Activated naive CD4-positive, alpha-beta T cell treated with anti-CD3 and anti-CD28 coated beads, Interleukin-2, amount 10 ng/mL, durations not matched to agents 7 days and 5 days (primary cell): ENCODE measurements at regions not wholly inside any gene's neighbourhood (a gene's known extent, or its start where the extent isn't known, plus 50 kb on each side); places are given as distances from the start of the nearest gene placed in this dataset.
"Not testable (repeated sequence)": the region's sequence is repeated elsewhere in the genome, so short reads cannot be mapped to it uniquely, and the experiment has no call there.

Experiments used
- CTCF ChIA-PET: fragments of 350-600 bp; sonication (Branson Sonifier 250); formaldehyde crosslinking; loops from one replicate; lab custom pipeline; 2021; ENCODE audit warnings: antibody characterized with exemption; lab: Charles Lee
- DNase-seq: peaks from one replicate; pipeline ENCODE4 v3.0.0-alpha.2; 2020
- H3K27ac Mint-ChIP-seq: one replicate; pipeline ENCODE4 v1.8.0; 2021; ENCODE audit warnings: mild to moderate bottlenecking, moderate library complexity, mixed read lengths
- H3K27me3 Mint-ChIP-seq: one replicate; pipeline ENCODE4 v1.8.0; 2021; ENCODE audit warnings: mild to moderate bottlenecking, mixed read lengths
- H3K36me3 Mint-ChIP-seq: one replicate; pipeline ENCODE4 v1.8.0; 2021; ENCODE audit warnings: mixed read lengths
- H3K4me1 Mint-ChIP-seq: one replicate; pipeline ENCODE4 v1.8.0; 2021; ENCODE audit warnings: mixed read lengths
- H3K4me3 Mint-ChIP-seq: one replicate; pipeline ENCODE4 v1.8.0; 2021; ENCODE audit warnings: mild to moderate bottlenecking, moderate library complexity, mixed read lengths
- H3K9me3 Mint-ChIP-seq: one replicate; pipeline ENCODE4 v1.8.0; 2021; ENCODE audit warnings: mixed read lengths

DNA sequence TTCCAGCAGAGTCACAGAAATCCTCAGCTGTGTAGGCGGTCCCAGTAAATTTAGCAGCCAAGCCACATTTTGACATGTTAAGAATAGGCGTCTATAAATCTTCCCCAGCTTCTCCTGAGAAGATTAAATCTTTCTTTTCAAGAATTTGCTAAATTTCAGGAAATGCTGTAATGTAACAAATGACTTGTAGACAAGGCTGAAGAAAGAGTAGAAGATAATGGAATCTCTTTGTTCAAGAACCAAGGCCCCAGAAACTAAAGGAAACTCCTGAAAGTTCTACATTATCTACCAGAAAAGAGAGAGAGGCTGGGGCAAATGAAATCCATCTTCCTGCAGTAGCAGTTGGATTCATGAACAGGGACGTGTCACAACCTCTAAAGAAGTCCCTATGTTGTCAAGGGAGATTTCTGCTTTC, 760.3 kb downstream of the NOVA1 start:
- Mint-ChIP-seq H3K4me3 (no peak overlapping the region), H3K36me3 (no peaks in the 10 kb centered on the region), H3K4me1 (no peaks in the 10 kb centered on the region), H3K9me3 (peaks cover 11% of the 10 kb centered on the region), H3K27ac (no peak overlapping the region), H3K27me3 (no peaks in the 10 kb centered on the region)
- CTCF ChIA-PET, result no interaction called here
- no peak for DNase-seq

DNA sequence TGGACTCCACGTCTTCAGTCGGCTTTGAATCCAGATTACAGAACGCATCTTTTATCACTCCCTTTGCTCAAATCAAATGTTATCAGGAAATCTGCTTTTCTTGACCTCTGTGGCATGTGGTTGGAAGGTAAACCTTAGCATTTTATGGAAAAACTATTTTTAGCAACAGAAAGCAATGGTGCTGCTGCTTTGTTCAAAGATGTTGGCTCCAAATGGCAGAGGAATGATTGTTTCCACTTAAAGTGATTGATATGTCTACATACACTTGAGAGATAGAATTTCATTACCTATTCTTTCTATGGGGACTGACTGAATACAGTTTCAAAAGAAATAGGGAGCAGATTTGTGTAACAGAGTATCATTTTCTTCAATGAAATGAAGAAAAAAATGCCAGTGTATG, 761.2 kb downstream of the NOVA1 start:
- no peak overlapping the region for H3K27ac Mint-ChIP-seq
- CTCF ChIA-PET, result no interaction called here
- H3K9me3 Mint-ChIP-seq, result peaks cover 11% of the 10 kb centered on the region
- H3K4me1 Mint-ChIP-seq, result no peaks in the 10 kb centered on the region
- DNase-seq, result no peak
- H3K36me3 Mint-ChIP-seq, result no peaks in the 10 kb centered on the region
- no peak overlapping the region for H3K4me3 Mint-ChIP-seq
- no peaks in the 10 kb centered on the region for H3K27me3 Mint-ChIP-seq

DNA sequence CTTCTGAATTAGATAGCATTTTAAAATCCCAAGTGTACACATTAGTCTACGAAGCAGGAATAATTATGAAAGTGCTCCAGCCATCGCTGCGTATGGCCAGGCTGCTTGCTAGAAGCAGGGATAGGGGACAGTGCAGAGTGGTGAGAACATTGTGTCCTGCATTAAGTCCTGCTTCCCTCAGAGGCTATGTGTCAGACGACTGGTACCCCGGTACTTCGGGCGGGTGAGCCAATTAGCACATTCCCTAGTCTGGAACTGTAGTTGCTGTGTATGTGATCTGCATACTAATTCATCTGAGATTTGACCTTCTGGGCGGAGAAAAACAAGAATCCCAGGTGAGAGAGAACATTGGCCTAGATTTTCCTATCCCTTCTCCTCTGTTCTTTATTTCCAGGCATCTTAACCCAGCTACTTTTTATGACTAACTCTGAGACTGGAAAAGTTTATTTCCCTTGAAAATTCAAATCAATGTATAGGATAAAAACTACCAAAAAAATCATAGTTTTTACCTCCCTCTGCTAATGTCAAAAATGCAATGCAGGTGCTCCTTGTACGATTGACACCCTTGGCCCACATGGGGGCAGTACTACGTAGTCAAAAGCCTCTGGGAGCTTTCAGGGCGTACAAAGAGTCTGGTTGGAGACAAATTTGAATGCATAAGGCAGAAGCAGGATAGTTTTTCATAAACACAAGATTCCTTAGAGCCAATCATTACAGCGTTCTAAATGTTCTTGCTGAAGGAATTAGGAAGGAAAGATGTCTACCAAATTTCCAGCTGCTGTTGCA, 764.3 kb downstream of the NOVA1 start:
- CTCF ChIA-PET, result no interaction called here
- Mint-ChIP-seq H3K9me3 (peaks cover 6% of the 10 kb centered on the region), H3K27ac (no peak overlapping the region), H3K27me3 (no peaks in the 10 kb centered on the region), H3K4me3 (no peak overlapping the region), H3K4me1 (no peaks in the 10 kb centered on the region), H3K36me3 (no peaks in the 10 kb centered on the region)
- no peak for DNase-seq

DNA sequence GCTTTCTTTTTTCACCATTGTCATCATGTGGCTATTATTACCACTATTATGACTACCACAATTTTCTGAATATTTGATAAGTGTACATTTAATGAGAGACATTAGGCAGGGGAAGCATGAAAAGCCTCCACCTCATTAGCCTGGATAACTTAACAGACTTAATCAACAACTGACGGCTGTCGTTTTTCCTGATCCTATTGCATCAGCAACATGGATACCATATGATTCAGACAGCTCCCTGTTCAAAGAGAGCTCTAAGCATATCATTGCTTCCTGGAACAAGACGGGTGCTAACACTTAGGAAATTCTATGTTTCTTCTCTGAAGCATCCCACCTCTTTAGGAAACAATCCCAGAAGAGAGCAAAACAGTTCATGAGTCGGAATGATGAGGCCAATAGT, 765.2 kb downstream of the NOVA1 start:
- Mint-ChIP-seq H3K36me3 (no peaks in the 10 kb centered on the region), H3K9me3 (peaks cover 6% of the 10 kb centered on the region), H3K27me3 (no peaks in the 10 kb centered on the region), H3K4me1 (no peaks in the 10 kb centered on the region), H3K27ac (no peak overlapping the region), H3K4me3 (no peak overlapping the region)
- CTCF ChIA-PET, result no interaction called here
- no peak for DNase-seq

DNA sequence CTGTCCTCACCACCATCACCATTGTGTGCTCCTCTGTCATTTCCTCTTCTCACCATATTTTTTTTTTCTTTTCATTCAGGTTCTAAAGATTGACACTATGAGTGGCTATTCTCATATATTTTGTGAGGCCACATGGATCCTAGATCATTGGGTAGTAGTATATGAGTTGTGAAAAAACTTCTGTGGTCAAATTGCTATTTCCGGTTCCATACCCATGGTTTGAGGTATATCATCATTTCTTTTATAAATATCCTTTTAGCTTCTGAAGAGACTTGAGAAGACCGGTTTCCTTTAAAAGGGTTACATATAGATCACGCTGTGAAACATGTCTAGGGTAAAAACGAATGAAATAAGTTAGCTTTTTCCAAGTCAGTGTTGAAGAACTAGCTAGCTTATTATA, 769.3 kb downstream of the NOVA1 start:
- H3K27ac Mint-ChIP-seq, result no peak overlapping the region
- DNase-seq, result no peak
- no peaks in the 10 kb centered on the region for H3K27me3 Mint-ChIP-seq
- no peaks in the 10 kb centered on the region for H3K4me1 Mint-ChIP-seq
- no peaks in the 10 kb centered on the region for H3K36me3 Mint-ChIP-seq
- CTCF ChIA-PET, result no interaction called here
- H3K9me3 Mint-ChIP-seq, result peaks cover 2% of the 10 kb centered on the region
- no peak overlapping the region for H3K4me3 Mint-ChIP-seq

DNA sequence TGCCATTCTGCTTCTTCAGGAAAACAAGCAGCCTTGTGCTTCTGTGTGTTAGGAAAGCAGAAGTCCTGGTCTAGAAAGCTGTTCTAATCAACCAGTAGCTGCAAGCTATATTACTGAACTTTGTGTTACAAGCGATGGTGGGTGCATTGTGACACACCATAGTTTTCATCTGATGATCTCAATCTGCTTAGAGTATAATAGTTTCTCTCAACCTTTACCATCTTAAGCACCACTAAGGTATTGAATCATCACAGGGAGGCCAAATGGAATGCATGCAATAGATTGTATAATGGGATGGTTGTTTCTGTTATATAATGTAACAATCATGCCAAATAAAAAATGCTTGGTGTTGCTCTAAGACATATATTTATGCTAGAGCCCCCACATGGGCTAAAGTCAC, 771.7 kb downstream of the NOVA1 start:
- CTCF ChIA-PET, result no interaction called here
- H3K27me3 Mint-ChIP-seq, result no peaks in the 10 kb centered on the region
- no peaks in the 10 kb centered on the region for H3K4me1 Mint-ChIP-seq
- H3K4me3 Mint-ChIP-seq, result no peak overlapping the region
- H3K36me3 Mint-ChIP-seq, result no peaks in the 10 kb centered on the region
- peaks cover 4% of the 10 kb centered on the region for H3K9me3 Mint-ChIP-seq
- DNase-seq, result no peak
- no peak overlapping the region for H3K27ac Mint-ChIP-seq

DNA sequence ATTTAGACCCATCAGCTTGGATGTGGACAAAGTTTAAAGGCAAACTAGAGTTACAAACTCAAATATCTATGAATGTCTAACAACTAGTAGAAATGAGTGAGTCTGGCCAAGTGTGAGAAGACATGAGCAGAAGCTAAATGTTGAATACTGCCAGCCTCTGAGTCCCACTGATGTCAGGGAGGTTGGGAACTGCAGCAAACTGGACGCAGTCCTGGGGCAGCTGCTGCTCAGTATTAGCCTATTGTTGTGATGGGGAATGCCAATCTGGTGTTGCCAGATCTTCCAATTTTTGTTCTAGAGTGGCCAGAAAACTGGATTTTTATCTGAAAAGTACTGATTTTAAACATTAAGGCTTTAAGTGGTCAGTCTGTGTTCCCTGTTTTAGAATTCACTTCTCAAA, 770.4 kb upstream of the STXBP6 start:
- no peak overlapping the region for H3K27ac Mint-ChIP-seq

DNA sequence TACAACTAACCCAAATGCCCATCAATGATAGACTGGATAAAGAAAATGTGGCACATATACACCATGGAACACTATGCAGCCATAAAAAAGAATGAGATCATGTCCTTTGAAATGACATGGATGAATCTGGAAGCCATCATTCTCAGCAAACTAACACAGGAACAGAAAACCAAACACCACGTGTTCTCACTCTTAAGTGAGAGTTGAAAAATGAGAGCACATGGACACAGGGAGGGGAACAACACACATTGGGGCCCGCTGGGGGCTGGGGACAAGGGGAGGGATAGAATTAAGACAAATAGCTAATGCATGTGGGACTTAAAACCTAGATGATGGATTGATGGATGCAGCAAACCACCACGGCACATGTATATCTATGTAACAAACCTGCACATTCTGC, 764.7 kb upstream of the STXBP6 start:
- CTCF ChIA-PET, H3K27ac Mint-ChIP-seq, H3K9me3 Mint-ChIP-seq, H3K27me3 Mint-ChIP-seq, H3K4me1 Mint-ChIP-seq, H3K4me3 Mint-ChIP-seq, H3K36me3 Mint-ChIP-seq, DNase-seq: not testable (repeated sequence)

More for the DNA sequence above, 770.4 kb upstream of the STXBP6 start:
- no peak overlapping the region for H3K4me3 Mint-ChIP-seq
- CTCF ChIA-PET, result no interaction called here
- no peaks in the 10 kb centered on the region for H3K4me1 Mint-ChIP-seq
- H3K9me3 Mint-ChIP-seq, result peaks cover 6% of the 10 kb centered on the region
- no peaks in the 10 kb centered on the region for H3K27me3 Mint-ChIP-seq
- H3K36me3 Mint-ChIP-seq, result no peaks in the 10 kb centered on the region
- DNase-seq, result no peak

DNA sequence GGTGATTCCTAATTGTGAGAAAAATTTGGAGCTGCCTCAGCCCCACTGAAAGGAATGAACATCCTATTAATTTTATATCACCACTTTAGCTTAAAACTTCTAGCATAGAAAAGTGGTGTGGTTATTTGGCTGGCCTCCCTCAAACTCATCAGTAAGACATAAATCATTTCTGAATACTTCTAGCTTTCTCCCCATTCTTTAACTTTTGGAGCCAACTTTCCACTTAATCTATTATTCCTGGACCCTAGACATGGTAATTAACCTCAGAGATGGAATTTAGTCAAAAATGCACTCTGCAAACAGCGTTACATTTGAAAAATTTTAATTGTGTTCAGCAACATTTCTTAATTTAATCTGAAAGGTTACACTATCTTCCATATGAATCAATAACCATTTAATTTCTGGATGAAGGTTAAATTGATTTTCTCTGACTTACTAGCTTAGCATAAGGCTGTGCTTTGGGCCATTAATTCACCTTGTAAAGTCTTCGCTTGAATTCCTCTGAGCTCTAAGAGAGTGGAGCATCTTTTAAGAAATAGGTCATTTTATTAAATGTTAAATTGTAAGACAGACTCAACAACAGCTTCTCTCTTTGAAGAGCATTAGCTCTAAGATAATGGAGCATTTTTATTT, 753.6 kb upstream of the STXBP6 start:
- H3K27ac Mint-ChIP-seq, result no peak overlapping the region
- CTCF ChIA-PET, result no interaction called here
- H3K36me3 Mint-ChIP-seq, result no peaks in the 10 kb centered on the region

DNA sequence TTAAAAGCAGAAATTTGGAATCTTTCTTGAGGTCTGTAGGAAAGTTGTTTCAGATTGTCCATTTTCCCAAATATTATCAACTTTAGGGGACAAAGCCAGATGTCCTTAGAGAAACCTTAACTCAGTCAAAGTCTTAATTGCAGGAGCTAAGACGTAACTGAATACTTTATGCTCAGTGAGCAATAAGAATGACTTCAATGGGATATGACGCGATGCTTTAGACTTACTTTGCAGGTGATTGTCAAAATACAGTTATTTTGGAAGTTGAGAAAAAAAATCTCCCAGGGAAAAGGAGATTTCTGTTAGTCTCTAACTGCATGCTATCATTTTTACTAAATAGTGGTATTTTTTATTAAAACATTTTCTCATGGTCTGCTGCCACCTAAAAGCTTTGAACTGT, 750.9 kb upstream of the STXBP6 start:
- Mint-ChIP-seq H3K27me3 (no peaks in the 10 kb centered on the region), H3K36me3 (no peaks in the 10 kb centered on the region), H3K4me3 (no peak overlapping the region), H3K9me3 (peaks cover 16% of the 10 kb centered on the region), H3K4me1 (no peaks in the 10 kb centered on the region), H3K27ac (no peak overlapping the region)
- no peak for DNase-seq
- CTCF ChIA-PET, result no interaction called here

More for the DNA sequence above, 753.6 kb upstream of the STXBP6 start:
- H3K27me3 Mint-ChIP-seq, result no peaks in the 10 kb centered on the region
- no peak for DNase-seq
- H3K4me3 Mint-ChIP-seq, result no peak overlapping the region
- peaks cover 11% of the 10 kb centered on the region for H3K9me3 Mint-ChIP-seq
- no peaks in the 10 kb centered on the region for H3K4me1 Mint-ChIP-seq

DNA sequence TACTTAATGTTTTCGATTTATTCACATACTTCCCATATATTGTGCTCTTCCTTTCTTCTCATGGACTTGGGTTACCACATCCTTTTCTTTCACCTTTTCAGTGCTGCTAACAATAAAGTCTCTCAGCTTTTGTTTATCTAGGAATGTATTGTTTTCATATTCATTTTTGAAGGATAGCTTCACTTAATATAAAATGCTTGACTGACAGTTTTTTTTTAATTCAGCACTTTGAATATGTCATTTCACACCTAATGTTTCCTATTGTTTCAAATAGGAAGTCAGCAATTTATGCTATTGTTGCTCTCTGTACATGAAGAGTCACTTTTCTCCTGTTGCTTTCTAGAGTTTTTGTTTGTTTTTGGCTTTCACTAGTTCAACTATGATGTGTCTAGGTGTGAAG, 738.3 kb upstream of the STXBP6 start:
- H3K9me3 Mint-ChIP-seq, result peaks cover 8% of the 10 kb centered on the region

DNA sequence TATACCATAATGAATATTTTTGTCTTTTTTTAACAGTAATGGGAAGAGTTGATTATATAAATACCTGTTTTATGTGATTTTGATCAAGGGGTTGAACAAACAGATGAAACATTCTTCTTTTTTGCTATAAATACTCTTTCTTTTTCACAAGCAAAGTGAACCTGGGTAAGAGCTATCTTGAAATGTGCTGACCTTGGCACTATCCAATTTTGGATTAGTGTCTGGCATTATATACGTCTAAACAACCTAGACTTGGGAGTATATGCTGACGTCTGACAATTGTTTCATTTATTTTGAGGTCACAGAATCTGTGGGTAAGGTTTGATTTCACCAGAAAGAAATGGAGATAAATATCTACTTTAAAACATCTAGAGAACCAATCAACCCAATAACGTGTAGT, 716.0 kb upstream of the STXBP6 start:
- Mint-ChIP-seq H3K27me3 (no peaks in the 10 kb centered on the region), H3K27ac (no peak overlapping the region), H3K4me1 (no peaks in the 10 kb centered on the region), H3K4me3 (no peak overlapping the region), H3K36me3 (no peaks in the 10 kb centered on the region), H3K9me3 (peaks cover 7% of the 10 kb centered on the region)
- DNase-seq, result no peak
- CTCF ChIA-PET, result no interaction called here

More for the DNA sequence above, 738.3 kb upstream of the STXBP6 start:
- no peak overlapping the region for H3K27ac Mint-ChIP-seq
- DNase-seq, result no peak
- no peaks in the 10 kb centered on the region for H3K27me3 Mint-ChIP-seq
- H3K4me1 Mint-ChIP-seq, result no peaks in the 10 kb centered on the region
- H3K36me3 Mint-ChIP-seq, result no peaks in the 10 kb centered on the region
- CTCF ChIA-PET, result no interaction called here
- H3K4me3 Mint-ChIP-seq, result no peak overlapping the region

DNA sequence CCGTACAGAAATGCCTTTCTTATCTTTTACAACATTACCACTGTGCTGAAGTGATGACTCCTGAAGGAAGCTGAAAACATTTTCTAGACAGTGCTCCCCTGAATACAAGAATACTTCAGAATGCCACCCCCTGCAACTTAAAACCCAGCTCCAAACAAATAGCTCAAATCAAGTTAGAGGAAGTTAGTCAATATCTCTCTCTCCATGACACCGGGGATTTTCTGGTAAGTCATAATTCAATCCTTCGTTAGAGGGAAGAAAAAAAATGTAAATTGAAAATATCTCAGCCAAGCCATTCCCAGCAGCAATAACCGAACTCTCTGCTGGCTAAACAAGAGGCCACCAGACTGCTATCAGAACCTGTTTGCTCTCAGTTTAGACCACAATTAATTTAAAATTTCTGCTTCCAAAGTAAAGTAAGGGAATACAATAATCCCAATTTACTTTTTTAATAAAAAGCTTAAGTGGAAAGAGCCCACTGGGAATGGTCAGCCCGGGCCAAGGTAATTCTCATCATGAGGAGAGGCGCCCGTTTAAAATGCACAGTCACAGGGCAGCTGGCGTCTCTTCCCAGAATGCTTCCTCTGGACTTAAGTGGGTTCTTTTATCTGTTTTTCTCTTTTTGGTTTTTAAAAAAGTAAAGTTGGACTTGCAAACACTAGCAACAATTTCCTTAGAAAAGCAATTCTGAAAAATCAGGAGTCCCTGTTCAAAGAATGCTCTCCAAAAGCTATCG, 710.1 kb upstream of the STXBP6 start:
- DNase-seq, result no peak
- Mint-ChIP-seq H3K27ac (no peak overlapping the region), H3K4me3 (no peak overlapping the region), H3K9me3 (peaks cover 10% of the 10 kb centered on the region), H3K4me1 (no peaks in the 10 kb centered on the region), H3K27me3 (no peaks in the 10 kb centered on the region), H3K36me3 (no peaks in the 10 kb centered on the region)
- CTCF ChIA-PET, result no interaction called here

DNA sequence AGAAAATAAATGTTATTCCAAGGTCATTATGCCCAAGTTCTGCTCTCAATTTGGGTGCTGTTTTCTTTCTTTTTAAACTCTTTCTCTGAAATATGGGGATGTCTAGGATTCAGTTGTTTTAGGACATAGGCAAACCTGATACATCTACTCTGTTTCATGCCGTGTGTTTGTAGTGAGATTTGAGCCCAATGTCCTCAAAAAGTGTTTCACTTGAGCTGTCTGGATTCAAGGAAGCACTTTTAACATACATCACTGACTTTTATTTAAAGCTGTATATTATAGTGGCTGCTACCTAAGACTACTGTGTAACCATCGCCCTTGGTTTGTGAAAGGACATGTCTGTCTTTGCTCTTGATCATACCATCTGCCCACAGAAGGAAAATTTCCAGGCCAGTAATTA, 709.3 kb upstream of the STXBP6 start:
- CTCF ChIA-PET, result no interaction called here

DNA sequence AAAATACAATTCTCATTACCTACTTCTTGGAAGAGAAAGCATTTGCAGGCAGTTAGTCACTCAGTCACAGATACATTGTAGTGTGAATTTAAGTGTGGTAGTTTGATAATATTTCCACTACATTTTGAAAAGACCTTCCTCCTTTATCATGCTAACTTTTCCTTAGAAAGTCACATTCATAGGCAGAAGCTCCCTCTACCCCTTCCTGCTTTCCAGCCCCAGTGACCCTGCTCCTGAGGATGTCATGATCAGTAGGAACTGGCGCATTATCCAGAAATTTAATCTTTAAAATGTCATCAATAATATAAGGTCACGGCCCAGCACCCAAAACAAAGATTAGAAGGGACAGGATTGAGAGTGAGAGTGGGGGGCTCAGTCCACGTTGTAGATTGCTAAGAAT, 707.4 kb upstream of the STXBP6 start:
- Mint-ChIP-seq H3K27me3 (no peaks in the 10 kb centered on the region), H3K27ac (no peak overlapping the region), H3K4me1 (no peaks in the 10 kb centered on the region), H3K36me3 (no peaks in the 10 kb centered on the region), H3K9me3 (peaks cover 6% of the 10 kb centered on the region), H3K4me3 (no peak overlapping the region)
- CTCF ChIA-PET, result interaction anchor here (0.5 kb wide), 1 partner anchor 507 kb away, joined by 3 read pairs; no protein-coding TSS in a partner anchor
- DNase-seq, result no peak

More for the DNA sequence above, 709.3 kb upstream of the STXBP6 start:
- H3K36me3 Mint-ChIP-seq, result no peaks in the 10 kb centered on the region
- no peak for DNase-seq
- no peak overlapping the region for H3K4me3 Mint-ChIP-seq
- no peaks in the 10 kb centered on the region for H3K4me1 Mint-ChIP-seq
- H3K27me3 Mint-ChIP-seq, result no peaks in the 10 kb centered on the region
- peaks cover 8% of the 10 kb centered on the region for H3K9me3 Mint-ChIP-seq
- H3K27ac Mint-ChIP-seq, result no peak overlapping the region
